Tibial nerve (tissue), 3 donors: ENCODE measurements at regions not wholly inside any gene's neighbourhood (a gene's known extent, or its start where the extent isn't known, plus 50 kb on each side); places are given as distances from the start of the nearest gene placed in this dataset.

Source experiments
- CTCF ChIP-seq, 5 experiments: fragments of 200-600 bp in 3 of 5; fragments of 450-650 bp in 2 of 5; sonication (generic) in 3 of 5; IDR thresholded peaks; one replicate each; pipeline ENCODE4 v1.5.1; 2016 to 2019; ENCODE audit warnings: antibody characterized with exemption in 5 of 5, mild to moderate bottlenecking in 3 of 5, moderate library complexity in 2 of 5
- POLR2A ChIP-seq, 2 donors: fragments of 450-650 bp; IDR thresholded peaks; one replicate each; pipeline ENCODE4 v1.6.1; 2017; ENCODE audit warnings: antibody characterized with exemption in 2 of 2, mild to moderate bottlenecking in 2 of 2, moderate library complexity in 2 of 2

- TF ChIP-seq CTCF (IDR thresholded peaks at IDR 0.05) = no peak
- no peak for TF ChIP-seq POLR2A (IDR thresholded peaks at IDR 0.05)
These were observed 133.2 kb upstream of the INHBA start for GRCh38 chr7:41835976-41836530.
